ENCODE measurements at regions not wholly inside any gene's neighbourhood (a gene's known extent, or its start where the extent isn't known, plus 50 kb on each side); places are given as distances from the start of the nearest gene placed in this dataset.

DNA sequence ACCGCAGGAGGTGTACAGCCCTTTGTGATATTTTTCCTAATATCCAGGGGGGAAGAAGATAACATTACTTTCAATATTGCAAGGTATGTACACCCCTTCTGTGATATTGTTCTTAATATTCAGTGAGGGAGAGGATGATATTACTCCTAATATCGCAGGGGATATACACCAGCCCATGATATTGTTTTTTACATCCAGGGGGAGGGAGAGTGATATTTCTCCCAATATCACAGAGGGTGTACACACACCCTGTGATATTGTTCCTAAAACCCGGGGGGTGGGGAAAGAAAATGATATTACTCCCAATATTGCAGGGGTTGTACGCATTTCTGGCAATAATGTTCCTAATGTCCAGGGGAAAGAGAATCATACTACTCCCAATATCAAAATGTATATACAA, 58.0 kb upstream of the SLC25A48 start:
- H3K27me3 ChIP-seq (ENCODE audit: insufficient read depth, low read length): no peaks in the 10 kb centered on the region
- no peak overlapping the region for H3K4me2 ChIP-seq (ENCODE audit: insufficient read depth, low read length)
- no peaks in the 10 kb centered on the region for H4K20me1 ChIP-seq (ENCODE audit: insufficient read depth, low read length)
- no peak for DNase-seq (ENCODE audit: insufficient read length, low spot score, missing footprints)
- no peaks in the 10 kb centered on the region for H3K79me2 ChIP-seq (ENCODE audit: insufficient read depth, low read length)
- TF ChIP-seq, protein P1, sequence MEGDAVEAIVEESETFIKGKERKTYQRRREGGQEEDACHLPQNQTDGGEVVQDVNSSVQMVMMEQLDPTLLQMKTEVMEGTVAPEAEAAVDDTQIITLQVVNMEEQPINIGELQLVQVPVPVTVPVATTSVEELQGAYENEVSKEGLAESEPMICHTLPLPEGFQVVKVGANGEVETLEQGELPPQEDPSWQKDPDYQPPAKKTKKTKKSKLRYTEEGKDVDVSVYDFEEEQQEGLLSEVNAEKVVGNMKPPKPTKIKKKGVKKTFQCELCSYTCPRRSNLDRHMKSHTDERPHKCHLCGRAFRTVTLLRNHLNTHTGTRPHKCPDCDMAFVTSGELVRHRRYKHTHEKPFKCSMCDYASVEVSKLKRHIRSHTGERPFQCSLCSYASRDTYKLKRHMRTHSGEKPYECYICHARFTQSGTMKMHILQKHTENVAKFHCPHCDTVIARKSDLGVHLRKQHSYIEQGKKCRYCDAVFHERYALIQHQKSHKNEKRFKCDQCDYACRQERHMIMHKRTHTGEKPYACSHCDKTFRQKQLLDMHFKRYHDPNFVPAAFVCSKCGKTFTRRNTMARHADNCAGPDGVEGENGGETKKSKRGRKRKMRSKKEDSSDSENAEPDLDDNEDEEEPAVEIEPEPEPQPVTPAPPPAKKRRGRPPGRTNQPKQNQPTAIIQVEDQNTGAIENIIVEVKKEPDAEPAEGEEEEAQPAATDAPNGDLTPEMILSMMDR (IDR thresholded peaks at IDR 0.05; ENCODE audit: extremely low read depth, low read depth, low read length): no peak
- no peaks in the 10 kb centered on the region for H3K36me3 ChIP-seq (ENCODE audit: insufficient read depth, low read length)
- H3K4me3 ChIP-seq (ENCODE audit: insufficient read depth, low read length): no peak overlapping the region
- H2AFZ ChIP-seq (ENCODE audit: low read length): no peak overlapping the region
- H3K4me1 ChIP-seq (ENCODE audit: insufficient read depth, low read length): no peaks in the 10 kb centered on the region
- H3K9me3 ChIP-seq (ENCODE audit: low read depth, low read length): no peaks in the 10 kb centered on the region
- H3K27ac ChIP-seq (ENCODE audit: low read depth, low read length): no peak overlapping the region

DNA sequence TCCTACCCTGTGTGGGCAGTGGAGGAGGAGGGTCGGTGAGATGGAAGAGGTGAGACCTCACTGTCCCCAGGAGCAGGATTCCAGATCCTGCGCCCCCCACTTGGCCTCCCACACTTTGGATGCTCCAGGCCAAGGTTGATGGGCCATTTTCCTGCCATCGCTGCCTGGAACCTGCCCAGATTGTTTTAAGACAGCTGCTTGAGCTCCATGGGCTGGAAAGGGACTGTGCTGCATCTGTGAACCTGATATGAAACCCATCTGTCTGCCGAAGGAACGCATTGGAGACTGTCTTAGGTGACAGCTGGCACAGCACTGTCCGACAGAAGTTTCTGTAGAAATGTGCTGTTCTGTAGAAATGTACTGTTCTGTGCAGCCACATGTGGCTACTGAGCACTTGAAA, 72.7 kb upstream of the SLC25A48 start:
- H3K79me2 ChIP-seq (ENCODE audit: insufficient read depth, low read length): no peaks in the 10 kb centered on the region
- H3K36me3 ChIP-seq (ENCODE audit: insufficient read depth, low read length): no peaks in the 10 kb centered on the region
- H3K4me1 ChIP-seq (ENCODE audit: insufficient read depth, low read length): no peaks in the 10 kb centered on the region
- H3K27ac ChIP-seq (ENCODE audit: low read depth, low read length): no peak overlapping the region
- TF ChIP-seq, protein P1 (IDR thresholded peaks at IDR 0.05; ENCODE audit: extremely low read depth, low read depth, low read length): no peak
- no peaks in the 10 kb centered on the region for H4K20me1 ChIP-seq (ENCODE audit: insufficient read depth, low read length)
- no peak overlapping the region for H3K4me3 ChIP-seq (ENCODE audit: insufficient read depth, low read length)
- H3K27me3 ChIP-seq (ENCODE audit: insufficient read depth, low read length): no peaks in the 10 kb centered on the region
- H3K4me2 ChIP-seq (ENCODE audit: insufficient read depth, low read length): no peak overlapping the region
- H2AFZ ChIP-seq (ENCODE audit: low read length): no peak overlapping the region
- no peak for DNase-seq (ENCODE audit: insufficient read length, low spot score, missing footprints)
- no peaks in the 10 kb centered on the region for H3K9me3 ChIP-seq (ENCODE audit: low read depth, low read length)

DNA sequence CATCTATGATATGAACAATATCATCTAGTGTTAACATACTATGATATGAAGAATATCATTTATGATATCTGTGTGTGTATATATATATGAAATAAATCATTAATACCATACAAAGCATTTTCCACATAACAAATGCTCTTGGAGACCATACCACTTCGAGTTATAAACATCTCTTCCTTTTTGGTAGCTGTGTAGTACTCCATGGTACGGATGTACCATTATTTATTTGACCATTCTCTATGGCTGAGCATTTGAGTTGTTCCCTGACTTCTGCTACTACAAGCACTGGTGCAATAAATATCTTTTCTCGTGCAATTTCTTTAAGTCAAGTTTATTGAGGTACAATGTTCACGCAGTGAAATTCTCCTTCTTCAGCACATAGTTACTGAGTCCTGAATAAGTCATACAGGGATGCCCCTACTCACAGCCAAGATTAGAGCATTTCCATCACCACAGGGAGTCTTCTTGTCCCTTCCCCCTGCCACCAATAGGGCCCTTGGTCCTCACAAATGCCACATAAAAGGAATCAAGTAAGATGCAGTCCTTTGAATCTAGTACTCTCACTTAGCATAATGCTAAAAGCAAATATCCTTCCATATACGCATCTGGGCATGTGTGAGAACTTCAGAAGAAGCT, 75.2 kb upstream of the SLC25A48 start:
- Histone ChIP-seq H3K27me3 (ENCODE audit: insufficient read depth, low read length) (no peaks in the 10 kb centered on the region), H3K4me2 (ENCODE audit: insufficient read depth, low read length) (no peak overlapping the region), H3K9me3 (ENCODE audit: low read depth, low read length) (no peaks in the 10 kb centered on the region), H2AFZ (ENCODE audit: low read length) (no peak overlapping the region), H3K27ac (ENCODE audit: low read depth, low read length) (no peak overlapping the region), H3K79me2 (ENCODE audit: insufficient read depth, low read length) (no peaks in the 10 kb centered on the region), H3K36me3 (ENCODE audit: insufficient read depth, low read length) (no peaks in the 10 kb centered on the region), H3K4me1 (ENCODE audit: insufficient read depth, low read length) (no peaks in the 10 kb centered on the region), H4K20me1 (ENCODE audit: insufficient read depth, low read length) (no peaks in the 10 kb centered on the region), H3K4me3 (ENCODE audit: insufficient read depth, low read length) (no peak overlapping the region)
- DNase-seq (ENCODE audit: insufficient read length, low spot score, missing footprints): no peak
- TF ChIP-seq, protein P1 (IDR thresholded peaks at IDR 0.05; ENCODE audit: extremely low read depth, low read depth, low read length): no peak

DNA sequence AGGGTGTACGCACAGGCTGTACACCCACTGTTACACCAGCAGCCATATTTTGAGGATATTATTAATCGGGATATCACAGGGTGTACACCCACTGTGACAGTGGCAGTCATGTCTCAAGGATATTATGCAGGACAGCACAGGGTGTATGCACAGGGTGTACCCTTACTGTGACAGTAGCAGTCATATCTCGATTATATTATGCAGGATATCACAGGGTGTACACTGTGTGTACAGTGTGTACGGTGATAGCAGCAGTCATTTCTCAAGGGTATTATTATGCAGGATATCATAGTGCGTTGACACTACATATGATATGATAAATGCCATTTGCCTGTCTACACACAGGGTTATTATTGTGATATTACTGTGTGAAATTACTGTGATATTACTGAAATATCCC, 80.5 kb upstream of the SLC25A48 start:
- Histone ChIP-seq H3K36me3 (ENCODE audit: insufficient read depth, low read length) (no peaks in the 10 kb centered on the region), H3K4me1 (ENCODE audit: insufficient read depth, low read length) (no peaks in the 10 kb centered on the region), H3K9me3 (ENCODE audit: low read depth, low read length) (no peaks in the 10 kb centered on the region), H3K79me2 (ENCODE audit: insufficient read depth, low read length) (no peaks in the 10 kb centered on the region), H3K4me2 (ENCODE audit: insufficient read depth, low read length) (no peak overlapping the region), H3K27ac (ENCODE audit: low read depth, low read length) (no peak overlapping the region), H3K4me3 (ENCODE audit: insufficient read depth, low read length) (no peak overlapping the region), H4K20me1 (ENCODE audit: insufficient read depth, low read length) (no peaks in the 10 kb centered on the region), H2AFZ (ENCODE audit: low read length) (no peak overlapping the region), H3K27me3 (ENCODE audit: insufficient read depth, low read length) (no peaks in the 10 kb centered on the region)
- TF ChIP-seq, protein P1 (IDR thresholded peaks at IDR 0.05; ENCODE audit: extremely low read depth, low read depth, low read length): no peak
- DNase-seq (ENCODE audit: insufficient read length, low spot score, missing footprints): no peak
